GM21390 (cell line): ENCODE measurements at regions not wholly inside any gene's neighbourhood (a gene's known extent, or its start where the extent isn't known, plus 50 kb on each side); places are given as distances from the start of the nearest gene placed in this dataset.

Source experiments
- ATAC-seq: cut with Tn5 transposase; IDR thresholded peaks from one replicate; pipeline ENCODE4 v1.9.1; 2021; ENCODE audit not compliant: unreplicated experiment

DNA sequence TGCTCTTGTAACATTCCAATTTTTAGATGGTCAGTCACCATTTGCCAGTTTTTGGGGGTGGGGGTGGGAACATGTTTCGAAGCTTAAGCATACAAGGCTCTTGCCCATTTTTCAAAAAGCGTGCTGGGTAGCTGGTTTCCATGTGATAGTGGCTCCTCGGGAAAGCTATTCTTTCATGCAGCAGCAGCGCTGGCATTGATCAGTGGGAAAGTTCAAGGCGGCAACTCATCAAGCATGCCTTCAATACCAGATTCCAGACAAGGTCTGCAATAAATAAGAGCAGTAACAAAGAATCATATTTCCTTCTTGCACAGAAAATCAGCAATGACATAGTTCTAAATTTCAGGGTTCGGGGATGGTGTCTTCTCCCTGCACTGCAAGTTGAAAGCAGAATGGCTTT, 133.5 kb upstream of the ONECUT1 start:
- ATAC-seq, result no peak

GRCh38 chr15:52922871-52923270, 132.7 kb upstream of the ONECUT1 start:
- no peak for ATAC-seq

DNA sequence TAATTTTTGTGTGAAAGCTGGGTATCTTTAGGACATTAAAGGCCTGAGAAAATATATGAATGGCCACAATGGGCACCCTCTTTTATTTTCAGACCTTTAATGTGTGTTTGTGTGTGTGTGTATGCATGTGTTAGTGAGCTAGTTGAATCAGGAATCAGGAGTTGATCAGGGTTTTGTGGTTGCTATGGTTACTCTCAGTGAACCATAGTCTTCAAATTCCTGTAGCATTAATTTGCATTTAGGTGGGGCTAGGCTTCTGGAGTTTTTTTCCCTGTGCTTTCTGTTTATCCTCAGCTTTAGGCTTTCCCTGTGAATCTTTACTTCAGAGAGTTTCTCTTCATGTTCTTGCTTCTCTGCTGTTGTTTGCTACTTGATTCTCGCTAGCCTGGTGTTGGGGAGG, 122.0 kb upstream of the ONECUT1 start:
- no peak for ATAC-seq

- no peak for ATAC-seq
Measured at GRCh38 chr15:52893338-52893737, 103.2 kb upstream of the ONECUT1 start.

GRCh38 chr15:52879904-52880303, 89.8 kb upstream of the ONECUT1 start:
- ATAC-seq, result no peak

GRCh38 chr15:52879145-52879544, 89.0 kb upstream of the ONECUT1 start:
- no peak for ATAC-seq

DNA sequence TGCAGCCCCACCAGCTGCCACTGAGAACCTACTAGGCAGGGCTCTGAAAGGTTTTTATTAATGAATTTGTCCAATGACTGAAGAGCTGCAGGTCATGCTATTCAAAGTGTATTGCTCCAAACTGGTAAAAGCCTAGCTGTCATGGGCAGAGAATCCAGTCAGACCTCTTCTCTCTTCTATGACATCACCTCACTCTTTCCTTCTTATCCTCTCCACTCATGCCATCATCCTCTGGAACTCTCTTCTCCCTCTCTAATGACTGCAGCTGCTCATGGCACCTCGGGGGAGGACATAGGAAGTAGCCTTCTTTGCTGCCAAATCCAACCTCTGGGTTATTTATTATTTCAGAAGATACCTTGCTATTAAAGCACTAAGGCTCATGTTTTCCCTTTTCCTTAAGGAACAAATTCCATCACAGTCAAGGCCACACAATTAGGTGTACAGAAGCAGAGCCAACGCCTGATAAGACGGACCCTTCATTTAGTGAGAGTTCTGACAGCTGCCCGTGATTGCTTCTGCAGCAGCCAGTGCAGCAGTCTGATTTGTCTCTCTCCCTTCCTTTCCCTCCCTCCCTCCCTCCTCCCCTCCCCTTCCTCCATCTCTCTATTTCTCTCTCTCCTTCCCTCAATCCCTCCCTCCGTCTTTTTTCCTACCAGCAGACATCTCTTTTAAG, 87.0 kb upstream of the ONECUT1 start:
- no peak for ATAC-seq

DNA sequence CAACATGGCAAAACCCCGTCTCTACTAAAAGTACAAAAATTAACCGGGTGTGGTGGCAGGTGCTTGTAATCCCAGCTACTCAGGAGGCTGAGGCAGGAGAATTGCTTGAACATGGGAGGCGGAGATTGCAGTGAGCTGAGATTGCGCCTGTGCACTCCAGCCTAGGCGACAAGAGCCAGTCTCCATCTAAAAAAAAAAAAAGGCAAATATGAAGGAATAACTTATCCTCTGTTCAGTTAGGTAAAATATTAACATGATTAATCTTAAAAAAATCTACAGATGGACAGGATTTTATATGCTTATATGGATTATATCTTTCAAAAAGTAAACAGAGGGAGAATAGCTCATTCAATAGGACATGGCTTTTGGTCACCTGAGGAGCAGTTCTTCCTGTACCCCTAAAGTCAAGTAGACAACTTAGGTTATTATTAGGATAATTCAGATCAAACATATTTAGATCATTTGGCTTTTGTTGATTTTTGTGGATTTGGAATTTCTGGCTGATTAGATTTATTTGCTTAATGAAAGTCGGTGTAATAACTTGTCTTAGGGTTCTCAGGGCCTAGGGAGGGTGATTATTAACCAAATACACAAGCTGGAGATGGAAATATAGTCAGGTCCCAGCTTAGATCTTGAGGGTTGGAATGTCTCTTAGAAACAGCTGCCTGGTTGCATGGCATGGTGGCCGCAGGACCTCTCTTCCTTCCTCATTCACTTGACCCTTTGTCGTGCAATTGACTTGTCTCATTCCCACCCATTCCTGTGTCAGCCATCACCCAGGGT, 82.1 kb upstream of the ONECUT1 start:
- no peak for ATAC-seq

DNA sequence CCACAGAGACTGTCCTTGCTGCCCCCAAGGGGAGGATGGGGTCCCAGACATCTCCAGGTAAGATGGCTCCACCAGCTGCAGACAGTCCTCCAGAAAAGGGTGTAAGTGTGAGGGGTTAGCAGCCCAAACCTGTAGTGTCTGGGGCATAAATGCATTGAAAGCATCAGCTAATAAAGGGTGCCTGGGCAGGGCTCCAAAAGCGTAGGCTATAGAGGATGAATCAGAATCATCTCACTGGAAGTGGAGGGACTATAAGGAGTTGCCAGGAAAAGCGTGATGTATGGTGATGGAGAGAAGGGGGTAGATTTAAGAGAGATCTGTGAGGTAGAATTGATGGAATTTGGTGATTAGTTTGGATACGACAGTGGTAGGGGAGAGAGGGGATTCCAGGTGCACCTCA, 79.9 kb upstream of the ONECUT1 start:
- ATAC-seq, result no peak

GRCh38 chr15:52866698-52867097, 76.6 kb upstream of the ONECUT1 start:
- no peak for ATAC-seq

GRCh38 chr15:52862677-52863076, 72.5 kb upstream of the ONECUT1 start:
- no peak for ATAC-seq

DNA sequence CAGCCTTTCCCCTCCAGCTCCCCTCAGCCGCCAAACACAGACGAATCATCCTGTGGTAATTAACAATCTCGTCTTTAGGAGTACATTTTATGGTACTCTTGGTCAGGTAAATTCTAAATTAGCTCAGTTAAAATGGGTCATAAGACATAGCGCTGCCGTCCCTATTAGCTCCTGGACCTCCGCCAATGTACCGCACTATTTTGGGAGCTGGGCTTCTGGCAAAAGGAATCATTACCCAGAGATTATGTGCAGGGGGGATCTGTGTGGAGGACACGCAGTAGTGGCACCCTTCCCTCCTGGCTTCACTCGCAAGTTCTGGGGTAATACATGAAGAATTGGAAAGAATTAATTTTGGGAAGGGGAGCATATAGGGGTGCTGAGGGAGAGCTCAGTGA, 68.6 kb upstream of the ONECUT1 start:
- no peak for ATAC-seq

DNA sequence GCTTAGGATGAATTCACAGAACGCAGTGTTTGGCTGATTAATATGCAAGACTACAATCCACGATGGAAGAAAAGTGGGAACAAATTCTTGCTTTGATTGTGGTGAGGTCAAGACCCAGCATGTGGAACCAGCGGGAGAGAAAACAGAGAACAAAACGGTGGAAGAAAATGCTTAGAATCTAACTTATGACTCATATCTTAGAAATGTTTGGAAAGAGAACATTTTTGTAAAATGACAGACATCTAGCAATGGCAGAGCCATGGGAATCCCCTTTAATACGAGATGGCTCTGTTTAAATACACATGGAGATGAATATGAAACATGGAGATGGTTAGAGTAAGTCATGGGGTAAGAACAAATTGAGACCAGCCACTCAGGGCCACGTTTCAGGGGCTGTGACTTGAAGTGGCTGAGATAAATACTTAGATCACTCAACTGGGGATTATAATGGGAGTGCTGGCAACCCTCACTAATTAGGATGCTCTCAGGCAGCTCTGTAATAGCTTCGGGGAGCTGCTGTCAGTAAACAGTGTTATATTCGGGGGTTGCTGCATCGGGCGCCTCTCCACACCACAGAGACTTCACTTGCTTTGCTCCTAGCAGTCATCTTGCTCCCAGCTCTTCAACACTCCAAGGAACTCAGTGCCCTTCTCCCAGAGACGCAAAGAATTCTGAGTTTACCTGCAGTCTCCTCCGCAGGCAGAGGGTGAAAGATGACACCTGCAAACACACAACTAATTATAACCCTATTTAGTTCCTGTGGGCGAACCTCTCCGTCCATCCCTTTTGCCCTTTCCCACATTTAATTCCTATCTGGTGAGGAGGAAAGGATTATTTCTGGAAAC, 68.0 kb upstream of the ONECUT1 start:
- ATAC-seq, result no peak

- no peak for ATAC-seq
Measured at GRCh38 chr15:52857471-52857870, 67.3 kb upstream of the ONECUT1 start.

DNA sequence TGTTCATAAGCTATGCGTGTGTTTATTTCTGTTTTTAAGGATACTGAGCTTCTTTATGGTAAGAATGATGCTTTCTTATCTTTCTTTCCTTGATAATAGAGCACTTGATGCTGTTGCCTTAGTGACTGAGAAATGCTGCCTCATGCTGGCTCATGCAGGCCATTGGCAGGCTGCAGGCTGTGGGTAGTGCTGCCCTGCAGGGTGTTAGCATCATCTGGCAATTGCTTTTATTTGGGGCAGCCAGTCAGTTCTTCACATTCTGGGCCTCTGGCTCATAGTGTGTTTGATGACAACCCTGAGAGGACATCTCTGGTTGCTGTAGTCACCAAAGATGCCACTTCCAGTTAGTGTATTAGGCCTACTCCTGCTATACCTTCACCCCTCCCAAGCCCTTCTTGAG, 66.2 kb upstream of the ONECUT1 start:
- no peak for ATAC-seq

DNA sequence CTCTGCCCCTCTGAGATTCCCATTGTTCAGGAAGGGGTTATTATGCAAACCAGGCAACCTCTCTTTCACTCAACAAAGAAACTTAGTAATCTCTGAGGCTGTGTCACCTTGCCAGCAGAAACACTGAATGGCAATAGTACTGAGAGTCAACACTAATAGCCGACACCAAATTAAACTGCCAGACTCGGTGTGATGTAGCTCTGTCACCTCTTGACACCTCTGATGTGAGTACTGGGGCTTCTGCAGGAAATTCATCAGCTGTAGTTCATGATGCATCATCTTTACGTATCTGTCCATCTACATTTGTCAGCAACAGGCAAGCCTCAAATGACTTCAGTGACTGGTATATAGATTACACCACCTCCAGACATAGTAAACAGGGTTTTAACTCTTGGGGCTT, 65.0 kb upstream of the ONECUT1 start:
- no peak for ATAC-seq

DNA sequence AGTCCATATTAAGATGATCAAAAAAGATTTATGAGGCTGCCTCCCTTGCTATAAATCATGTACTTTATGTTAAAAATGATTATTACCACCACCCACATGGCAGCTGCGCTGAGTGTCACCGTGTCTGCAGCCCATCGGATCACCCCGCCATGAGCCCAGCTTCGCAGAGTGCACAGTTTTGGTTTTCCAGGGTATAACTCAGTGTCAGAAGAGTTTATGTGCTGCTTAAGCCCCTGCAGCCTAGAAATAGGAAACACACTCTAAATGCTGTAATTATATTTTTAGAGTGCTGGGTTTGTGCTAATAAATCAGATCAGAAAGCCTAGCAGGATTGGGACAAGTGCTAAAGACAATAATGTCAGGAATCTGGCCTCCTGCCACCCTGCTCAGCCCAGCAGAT, 54.7 kb upstream of the ONECUT1 start:
- no peak for ATAC-seq
